H9 (cell line): ENCODE measurements at regions not wholly inside any gene's neighbourhood (a gene's known extent, or its start where the extent isn't known, plus 50 kb on each side); places are given as distances from the start of the nearest gene placed in this dataset.

Source experiments
- DNase-seq: peaks from one replicate; pipeline ENCODE4 v3.0.0-alpha.2; 2017
- H2AFZ ChIP-seq: one replicate; pipeline ENCODE4 v1.6.1; 2013; ENCODE audit warnings: mild to moderate bottlenecking, low read length, control low read depth, moderate library complexity
- H2AK5ac ChIP-seq: 2 replicates; pipeline ENCODE4 v1.6.1; 2013; ENCODE audit warnings: low read length, control low read depth, mixed read lengths; ENCODE audit not compliant: insufficient read length
- H2BK120ac ChIP-seq: one replicate; pipeline ENCODE4 v1.6.1; 2013; ENCODE audit warnings: low read depth, mild to moderate bottlenecking, low read length, control low read depth, inconsistent platforms; ENCODE audit not compliant: poor library complexity, severe bottlenecking
- H2BK12ac ChIP-seq: 2 replicates; pipeline ENCODE4 v1.6.1; 2013; ENCODE audit warnings: low read length, control low read depth, mixed read lengths, low read depth; ENCODE audit not compliant: insufficient read length
- H2BK15ac ChIP-seq: 2 replicates; pipeline ENCODE4 v1.6.1; 2013; ENCODE audit warnings: low read depth, low read length, control low read depth
- H2BK20ac ChIP-seq: one replicate; pipeline ENCODE4 v1.6.1; 2013; ENCODE audit warnings: low read depth, mild to moderate bottlenecking, low read length, control low read depth, inconsistent platforms; ENCODE audit not compliant: poor library complexity, severe bottlenecking
- H2BK5ac ChIP-seq: 2 replicates; pipeline ENCODE4 v1.6.1; 2013; ENCODE audit warnings: low read length, control low read depth, mixed read lengths; ENCODE audit not compliant: insufficient read length
- H3K14ac ChIP-seq: 2 replicates; pipeline ENCODE4 v1.6.1; 2013; ENCODE audit warnings: low read length, control low read depth; ENCODE audit not compliant: insufficient read depth
- H3K18ac ChIP-seq: 2 replicates; pipeline ENCODE4 v1.6.1; 2013; ENCODE audit warnings: low read depth, mild to moderate bottlenecking, mixed read lengths, low read length, control low read depth; ENCODE audit not compliant: insufficient read length
- H3K23ac ChIP-seq: 2 replicates; pipeline ENCODE4 v1.6.1; 2013; ENCODE audit warnings: low read length, control low read depth, mixed read lengths, low read depth; ENCODE audit not compliant: insufficient read length
- H3K23me2 ChIP-seq: 2 replicates; pipeline ENCODE4 v1.6.1; 2013; ENCODE audit warnings: low read depth, mild to moderate bottlenecking, mixed read lengths, low read length, control low read depth; ENCODE audit not compliant: insufficient read length, poor library complexity, severe bottlenecking
- H3K27ac ChIP-seq: 2 replicates; pipeline ENCODE4 v1.5.1; 2013; ENCODE audit warnings: low read length, control low read depth, mixed read lengths, low read depth; ENCODE audit not compliant: insufficient read length
- H3K27me3 ChIP-seq: 2 replicates; pipeline ENCODE4 v1.6.1; 2013; ENCODE audit warnings: low read length, control low read depth, inconsistent platforms; ENCODE audit not compliant: insufficient read depth
- H3K4ac ChIP-seq: 2 replicates; pipeline ENCODE4 v1.6.1; 2013; ENCODE audit warnings: low read depth, mild to moderate bottlenecking, control low read depth, inconsistent platforms, low read length, moderate library complexity
- H3K4me1 ChIP-seq: 2 replicates; pipeline ENCODE4 v1.6.1; 2013; ENCODE audit warnings: low read length, control low read depth, inconsistent platforms; ENCODE audit not compliant: insufficient read depth
- H3K4me2 ChIP-seq: 2 replicates; pipeline ENCODE4 v1.6.1; 2013; ENCODE audit warnings: low read length, control low read depth, mixed read lengths; ENCODE audit not compliant: insufficient read length, insufficient read depth
- H3K56ac ChIP-seq: 2 replicates; pipeline ENCODE4 v1.6.1; 2013; ENCODE audit warnings: low read depth, mild to moderate bottlenecking, mixed read lengths, low read length, control low read depth; ENCODE audit not compliant: insufficient read length
- H3K79me1 ChIP-seq: 2 replicates; pipeline ENCODE4 v1.6.1; 2013; ENCODE audit warnings: low read depth, mild to moderate bottlenecking, moderate library complexity, low read length, control low read depth, inconsistent platforms; ENCODE audit not compliant: insufficient read depth, poor library complexity, severe bottlenecking
- H3K79me2 ChIP-seq: 2 replicates; pipeline ENCODE4 v1.6.1; 2013; ENCODE audit warnings: low read length, control low read depth, inconsistent platforms; ENCODE audit not compliant: insufficient read depth
- H3K9ac ChIP-seq: 2 replicates; pipeline ENCODE4 v1.6.1; 2013; ENCODE audit warnings: low read length, control low read depth, mixed read lengths; ENCODE audit not compliant: insufficient read length; ENCODE audit errors: extremely low read depth
- H3K9me3 ChIP-seq: one replicate; pipeline ENCODE4 v1.6.1; 2013; ENCODE audit warnings: low read depth, low read length, inconsistent platforms; ENCODE audit not compliant: control insufficient read depth
- H3T11ph ChIP-seq: one replicate; pipeline ENCODE4 v1.6.1; 2013; ENCODE audit warnings: mild to moderate bottlenecking, low read length, control low read depth, inconsistent platforms
- H4K20me1 ChIP-seq: one replicate; pipeline ENCODE4 v1.6.1; 2013; ENCODE audit not compliant: control insufficient read depth, insufficient read length, insufficient read depth
- H4K5ac ChIP-seq: 2 replicates; pipeline ENCODE4 v1.6.1; 2013; ENCODE audit warnings: low read depth, mild to moderate bottlenecking, mixed read lengths, low read length, control low read depth; ENCODE audit not compliant: insufficient read length
- H4K8ac ChIP-seq: replicated peaks from 2 replicates; pipeline ENCODE4 v1.6.1; 2013; ENCODE audit warnings: low read length, control low read depth, mixed read lengths, low read depth; ENCODE audit not compliant: insufficient read length
- H4K91ac ChIP-seq: 2 replicates; pipeline ENCODE4 v1.6.1; 2013; ENCODE audit warnings: low read depth, mild to moderate bottlenecking, moderate library complexity, mixed read lengths, low read length, control low read depth; ENCODE audit not compliant: insufficient read length
- H3K27ac Mint-ChIP-seq, 3 experiments: 2 replicates in 2 of 3; 3 replicates in 1 of 3; pipeline ENCODE4 v1.8.0; 2020 to 2021; ENCODE audit warnings: mixed read lengths in 3 of 3, mild to moderate bottlenecking in 1 of 3, moderate library complexity in 1 of 3
- H3K27me3 Mint-ChIP-seq: 2 replicates; pipeline ENCODE4 v1.8.0; 2021; ENCODE audit warnings: low read depth, mild to moderate bottlenecking, moderate library complexity, mixed read lengths
- H3K36me3 Mint-ChIP-seq, 3 experiments: 2 replicates in 2 of 3; 3 replicates in 1 of 3; pipeline ENCODE4 v1.8.0; 2020 to 2021; ENCODE audit warnings: low read depth in 3 of 3, mixed read lengths in 3 of 3; ENCODE audit not compliant: insufficient read depth in 1 of 3
- H3K4me1 Mint-ChIP-seq, 2 experiments: 2 replicates each; pipeline ENCODE4 v1.8.0; 2020; ENCODE audit warnings: mixed read lengths in 2 of 2
- H3K4me3 Mint-ChIP-seq, 2 experiments: 2 replicates in 1 of 2; 3 replicates in 1 of 2; pipeline ENCODE4 v1.8.0; 2020 to 2021; ENCODE audit warnings: mild to moderate bottlenecking in 2 of 2, mixed read lengths in 2 of 2, moderate library complexity in 1 of 2
- H3K9me3 Mint-ChIP-seq, 2 experiments: 2 replicates in 1 of 2; 3 replicates in 1 of 2; pipeline ENCODE4 v1.8.0; 2020; ENCODE audit warnings: mild to moderate bottlenecking in 2 of 2, mixed read lengths in 2 of 2, moderate library complexity in 1 of 2
- CTCF ChIP-seq: fragments of 200-600 bp; sonication (generic); conservative IDR thresholded peaks from 3 replicates; pipeline ENCODE4 v1.8.0; 2021; ENCODE audit warnings: antibody characterized with exemption, mild to moderate bottlenecking
- WGBS: extraction: QIAGEN DNeasy Blood & Tissue Kit; methylation state at CpG from one replicate; pipeline ENCODE4 v1.1.7; 2013; ENCODE audit warnings: missing lambda C conversion rate, low lambda C conversion rate, mixed read lengths; ENCODE audit not compliant: insufficient read length; ENCODE audit errors: extremely low coverage; 5-methylcytosine and 5-hydroxymethylcytosine counted together

GRCh38 chr1:216841165-216841564 is 117.9 kb upstream of the ESRRG start:
- Histone ChIP-seq H4K8ac (no peak overlapping the region), H2AK5ac (no peak overlapping the region), H3K14ac (no peak overlapping the region), H3K79me2 (no peaks in the 10 kb centered on the region), H3K27me3 (no peaks in the 10 kb centered on the region), H3K9me3 (no peaks in the 10 kb centered on the region), H2BK5ac (no peak overlapping the region), H3K23me2 (no peaks in the 10 kb centered on the region), H3K4me2 (no peak overlapping the region), H4K20me1 (no peaks in the 10 kb centered on the region), H4K5ac (no peak overlapping the region), H3K18ac (no peak overlapping the region), H2BK120ac (no peak overlapping the region), H3K4ac (no peak overlapping the region), H3K56ac (no peak overlapping the region), H2BK12ac (no peak overlapping the region), H3T11ph (no peak overlapping the region), H3K4me1 (no peaks in the 10 kb centered on the region), H2AFZ (no peak overlapping the region), H4K91ac (no peak overlapping the region), H2BK20ac (no peak overlapping the region), H2BK15ac (no peak overlapping the region), H3K79me1 (no peaks in the 10 kb centered on the region), H3K23ac (no peak overlapping the region), H3K9ac (no peak overlapping the region), H3K27ac (no peak overlapping the region)
- no peaks in the 10 kb centered on the region for H3K9me3 Mint-ChIP-seq
- no CpG with 5 or more reads among the region's 3 CpGs for WGBS
- TF ChIP-seq CTCF: no peak
- H3K4me1 Mint-ChIP-seq: peaks cover 6 to 9% of the 10 kb centered on the region in 2 experiments
- H3K4me3 Mint-ChIP-seq: no peak overlapping the region
- no peaks in the 10 kb centered on the region for H3K27me3 Mint-ChIP-seq
- no peak overlapping the region for H3K27ac Mint-ChIP-seq
- DNase-seq: no peak
- H3K36me3 Mint-ChIP-seq: no peaks in the 10 kb centered on the region
